HG03558 (cell line): ENCODE measurements at regions not wholly inside any gene's neighbourhood (a gene's known extent, or its start where the extent isn't known, plus 50 kb on each side); places are given as distances from the start of the nearest gene placed in this dataset.
"Not testable (repeated sequence)": the region's sequence is repeated elsewhere in the genome, so short reads cannot be mapped to it uniquely, and the experiment has no call there.

ENCODE experiments used
- ATAC-seq: cut with Tn5 transposase; IDR thresholded peaks from one replicate; pipeline ENCODE4 v1.9.1; 2021; ENCODE audit warnings: moderate number of reproducible peaks; ENCODE audit not compliant: unreplicated experiment; ENCODE audit errors: extremely low read depth

DNA sequence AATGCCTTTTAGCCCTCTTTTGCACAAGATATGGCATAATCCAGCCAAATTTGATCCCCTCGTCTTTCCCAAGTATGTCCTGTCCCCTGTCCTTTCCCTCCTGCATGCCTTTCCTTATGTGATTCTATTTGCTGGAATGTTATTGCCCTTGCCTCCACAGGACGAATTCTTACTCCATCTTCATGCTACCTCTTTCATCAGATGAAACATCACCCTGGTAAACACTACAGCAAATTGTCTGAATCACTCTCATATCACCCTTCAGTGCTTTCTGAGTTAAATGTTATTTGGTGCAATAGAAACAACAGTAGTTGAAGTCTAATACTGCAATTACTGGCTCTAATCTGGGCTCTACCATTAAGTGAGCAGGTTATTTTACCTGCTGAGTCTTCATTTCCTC is 52.2 kb upstream of the FAT1 start:
- ATAC-seq: no peak

DNA sequence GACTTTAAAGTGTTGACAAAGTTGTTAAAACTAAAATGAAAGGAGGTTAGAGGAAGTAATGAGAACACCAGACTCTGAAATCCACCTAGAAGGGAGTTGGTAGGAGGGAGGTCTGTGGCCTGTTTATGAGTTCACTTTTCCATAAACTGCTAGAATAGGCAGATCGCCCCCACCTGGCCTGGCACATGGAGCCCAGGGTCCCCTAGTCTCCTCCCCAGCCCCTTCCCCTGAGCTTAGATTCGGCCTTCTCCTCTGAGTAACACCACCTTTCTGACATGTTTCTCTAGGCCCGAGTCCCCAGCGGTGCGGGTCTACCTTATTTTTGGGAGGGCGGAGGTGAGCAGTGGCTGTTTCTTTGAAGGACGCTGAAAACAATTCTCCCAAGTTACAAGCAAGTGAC is 54.5 kb upstream of the FAT1 start:
- no peak for ATAC-seq

DNA sequence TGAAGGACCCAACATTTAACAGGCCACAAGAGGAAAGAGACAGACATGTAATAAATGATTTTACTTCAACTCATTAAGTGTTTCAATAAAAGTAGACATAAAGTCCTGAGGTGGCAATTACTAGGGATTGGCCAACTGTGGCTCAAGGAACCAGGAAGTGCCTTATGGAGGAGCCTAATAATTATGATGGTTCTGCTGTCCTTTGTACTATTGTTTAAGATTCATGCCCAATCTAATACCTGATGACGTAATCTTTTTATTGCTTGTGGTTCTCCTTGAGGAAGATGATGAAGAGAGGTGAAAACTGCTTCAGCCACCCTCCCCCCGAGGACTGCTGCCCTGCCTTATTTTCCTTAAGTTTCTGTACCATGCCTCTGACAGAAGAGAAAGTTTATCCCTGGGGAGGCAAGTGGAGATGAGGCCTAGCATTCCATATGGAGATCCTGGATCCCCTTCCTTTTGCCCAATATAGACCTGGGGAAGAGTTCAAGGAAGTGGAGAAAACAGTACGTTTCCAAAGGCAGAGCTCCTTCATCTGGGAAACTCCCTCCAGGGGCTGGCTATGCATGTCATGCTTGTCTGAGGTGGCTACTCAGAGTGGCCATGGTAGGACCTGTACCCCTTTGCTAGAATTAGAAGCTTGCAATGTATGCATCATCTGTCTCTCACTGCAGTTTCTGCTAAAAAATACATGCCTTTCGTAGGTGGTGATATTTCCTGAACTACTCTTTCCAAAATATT is 56.8 kb upstream of the FAT1 start:
- ATAC-seq: no peak

DNA sequence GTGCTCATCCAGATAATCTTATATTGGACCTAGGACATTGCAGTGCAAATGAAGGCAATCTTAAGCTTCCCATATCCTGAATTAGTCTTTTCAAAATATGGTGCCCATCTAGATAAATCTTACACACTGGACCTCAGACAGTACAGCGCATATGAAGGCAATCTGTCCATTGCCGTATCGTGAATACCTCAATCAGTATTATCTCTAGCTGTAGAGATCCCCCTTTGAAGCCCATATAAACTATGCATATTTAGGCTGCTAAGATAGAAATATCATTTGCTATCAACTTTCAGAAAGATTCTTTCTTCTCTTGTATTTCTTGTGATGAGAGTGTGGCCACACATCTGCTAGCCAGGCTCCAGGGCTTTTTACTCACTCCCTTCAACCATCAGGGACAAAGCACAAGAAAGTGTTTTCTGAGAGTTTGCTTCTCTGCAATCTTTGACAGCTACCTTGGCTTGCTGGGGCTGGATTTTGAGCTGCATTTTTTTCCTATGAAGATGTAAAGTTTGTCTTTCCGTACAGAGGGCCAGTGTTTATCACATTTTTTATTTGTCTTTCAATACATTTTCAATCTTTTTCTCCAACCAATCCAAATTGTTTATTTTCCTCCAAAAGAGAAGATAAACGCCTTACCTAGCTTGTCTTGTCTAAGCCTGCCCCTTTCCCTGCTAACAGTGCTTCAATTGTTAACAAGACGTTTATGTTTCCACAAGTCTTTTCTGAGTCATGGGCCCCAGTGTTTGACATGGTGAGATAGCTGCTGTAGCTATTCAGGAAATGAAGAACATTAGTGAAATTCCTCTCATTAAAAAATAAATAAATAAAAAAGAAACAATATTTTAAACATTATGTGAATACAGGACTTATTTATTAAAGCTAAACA is 57.6 kb upstream of the FAT1 start:
- ATAC-seq: no peak

DNA sequence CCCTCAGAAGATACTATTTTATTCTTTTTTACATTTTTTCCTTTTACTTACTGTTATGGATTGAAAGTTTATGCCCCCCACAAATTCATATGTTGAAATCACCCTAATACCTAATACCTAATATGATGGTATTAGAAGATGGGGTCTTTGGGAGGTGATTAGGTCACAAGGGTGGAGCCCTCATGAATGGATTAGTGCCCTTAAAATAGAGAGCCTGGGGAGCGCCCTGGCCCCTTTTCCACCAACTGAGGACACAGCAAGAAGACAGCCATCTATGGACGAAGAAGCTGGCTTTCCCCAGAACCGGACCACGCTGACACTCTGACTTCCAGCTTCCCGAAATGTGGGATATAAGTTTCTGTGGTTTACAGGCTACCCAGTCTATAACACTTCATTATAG is 58.6 kb upstream of the FAT1 start:
- no peak for ATAC-seq

DNA sequence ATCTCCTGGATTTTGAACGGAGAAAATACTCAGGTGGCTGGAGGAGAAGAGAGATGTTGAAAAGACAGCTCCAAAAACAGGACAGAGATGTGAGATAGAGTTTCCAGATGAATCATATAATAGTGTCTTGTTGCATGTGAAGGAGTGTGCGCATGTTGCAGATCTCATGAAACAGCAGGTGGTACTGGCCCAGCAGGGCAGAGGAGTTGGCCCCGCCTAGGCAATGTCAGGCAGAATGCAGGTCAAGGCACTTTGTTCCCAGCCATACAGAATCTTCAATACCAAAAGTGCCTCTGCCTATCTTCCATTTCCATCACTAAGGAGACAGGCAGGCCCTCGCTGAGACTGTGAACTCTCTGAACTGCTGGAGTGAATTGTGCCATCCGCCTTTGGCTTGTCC is 63.9 kb upstream of the FAT1 start:
- no peak for ATAC-seq

DNA sequence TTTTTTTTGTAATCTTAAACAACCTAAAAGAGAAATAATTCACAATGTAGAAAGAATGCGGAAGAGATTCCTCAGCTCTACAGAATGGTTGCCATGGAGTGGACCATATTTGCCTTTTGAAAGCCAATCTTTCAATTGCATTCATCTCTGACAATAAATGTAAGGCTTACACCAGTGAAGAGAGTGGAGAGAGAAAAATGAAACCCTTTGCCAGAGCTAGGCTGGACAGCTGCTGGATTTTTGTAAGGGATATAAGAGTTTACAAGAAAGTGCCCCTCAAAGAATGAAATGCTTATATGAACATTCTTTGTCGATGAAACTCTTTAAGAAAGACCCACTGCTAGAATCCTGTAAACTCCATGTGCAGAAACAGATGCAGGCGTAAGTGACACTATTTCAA is 66.0 kb upstream of the FAT1 start:
- ATAC-seq: no peak

DNA sequence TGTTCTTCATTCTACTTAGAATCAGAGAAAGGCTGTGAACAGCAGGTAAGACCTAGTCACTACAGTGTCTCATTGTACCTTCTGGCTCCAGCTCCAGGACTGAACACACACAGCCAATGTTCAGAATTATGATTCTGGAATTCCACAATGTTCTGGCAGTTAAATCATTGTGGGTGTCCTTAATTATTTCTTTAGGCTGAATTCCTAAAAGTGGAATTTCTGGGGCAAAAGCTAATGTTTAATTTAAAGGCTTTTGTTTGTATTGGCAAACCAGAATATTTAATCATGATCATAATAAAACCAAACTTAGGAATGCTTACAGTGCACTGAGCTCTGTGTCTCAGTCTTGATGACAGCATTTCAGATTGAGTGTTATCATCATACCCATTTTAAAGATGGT is 67.0 kb upstream of the FAT1 start:
- no peak for ATAC-seq

DNA sequence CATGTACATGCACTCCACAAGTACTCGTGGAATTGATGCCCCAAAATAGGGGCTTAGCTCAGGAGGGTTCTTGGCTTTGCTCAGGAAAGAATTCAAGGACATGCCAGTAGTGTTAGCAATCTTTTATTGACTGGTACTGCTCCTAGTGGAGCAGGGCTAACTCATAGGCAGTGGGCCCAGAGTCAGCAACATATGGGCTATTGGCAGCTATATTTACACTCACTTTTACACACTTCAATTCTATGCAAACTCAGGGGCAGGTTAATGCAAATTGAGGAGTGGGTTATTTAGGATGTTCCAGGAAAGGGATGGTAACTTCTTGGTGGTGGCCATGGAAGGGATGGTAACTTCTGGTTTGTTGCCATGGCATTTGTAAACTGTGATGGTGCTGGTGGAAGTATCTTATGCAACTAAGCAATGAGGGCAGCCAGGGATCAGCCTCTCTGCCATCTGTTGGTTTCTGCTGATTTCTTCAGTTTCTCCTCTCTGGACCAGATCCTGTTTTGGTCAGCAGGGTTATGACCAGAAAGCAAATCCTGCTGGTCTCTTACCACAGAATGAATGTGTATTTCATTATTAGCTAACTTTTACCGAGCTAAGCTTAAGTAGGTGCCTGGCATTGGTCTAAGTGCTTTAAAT is 69.2 kb upstream of the FAT1 start:
- ATAC-seq: no peak

DNA sequence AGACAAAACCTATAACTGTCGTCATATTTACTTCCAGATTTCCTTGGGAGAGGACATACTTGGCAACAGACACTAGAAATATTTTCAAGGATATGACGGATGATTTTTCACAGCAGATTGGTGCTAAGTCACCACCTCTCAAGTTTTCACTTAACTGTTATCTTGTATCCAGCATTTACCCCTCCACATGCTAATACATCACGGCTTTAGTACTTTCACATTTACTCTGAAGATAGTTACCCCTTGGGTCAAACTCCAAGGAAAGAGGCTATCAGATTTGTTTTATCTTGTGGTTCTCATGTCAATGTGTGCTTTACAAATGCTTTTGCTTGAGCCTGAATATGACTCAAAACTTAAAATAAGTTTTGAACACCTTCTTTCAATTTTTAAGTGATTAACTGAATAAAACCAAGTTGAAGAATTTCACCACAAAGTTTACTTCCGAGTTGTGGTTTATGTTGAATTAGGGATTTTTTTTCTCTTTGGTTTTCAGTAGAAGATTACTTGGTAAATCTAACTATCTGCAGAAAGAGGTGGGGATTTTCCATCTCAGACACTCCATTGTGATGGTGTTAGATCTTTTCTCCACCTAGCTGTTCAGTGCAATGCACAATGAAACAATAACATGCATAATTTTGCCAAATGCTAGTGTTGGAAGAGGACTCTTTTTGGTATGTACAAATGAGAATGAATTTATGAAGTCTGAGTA is 75.4 kb upstream of the FAT1 start:
- no peak for ATAC-seq

DNA sequence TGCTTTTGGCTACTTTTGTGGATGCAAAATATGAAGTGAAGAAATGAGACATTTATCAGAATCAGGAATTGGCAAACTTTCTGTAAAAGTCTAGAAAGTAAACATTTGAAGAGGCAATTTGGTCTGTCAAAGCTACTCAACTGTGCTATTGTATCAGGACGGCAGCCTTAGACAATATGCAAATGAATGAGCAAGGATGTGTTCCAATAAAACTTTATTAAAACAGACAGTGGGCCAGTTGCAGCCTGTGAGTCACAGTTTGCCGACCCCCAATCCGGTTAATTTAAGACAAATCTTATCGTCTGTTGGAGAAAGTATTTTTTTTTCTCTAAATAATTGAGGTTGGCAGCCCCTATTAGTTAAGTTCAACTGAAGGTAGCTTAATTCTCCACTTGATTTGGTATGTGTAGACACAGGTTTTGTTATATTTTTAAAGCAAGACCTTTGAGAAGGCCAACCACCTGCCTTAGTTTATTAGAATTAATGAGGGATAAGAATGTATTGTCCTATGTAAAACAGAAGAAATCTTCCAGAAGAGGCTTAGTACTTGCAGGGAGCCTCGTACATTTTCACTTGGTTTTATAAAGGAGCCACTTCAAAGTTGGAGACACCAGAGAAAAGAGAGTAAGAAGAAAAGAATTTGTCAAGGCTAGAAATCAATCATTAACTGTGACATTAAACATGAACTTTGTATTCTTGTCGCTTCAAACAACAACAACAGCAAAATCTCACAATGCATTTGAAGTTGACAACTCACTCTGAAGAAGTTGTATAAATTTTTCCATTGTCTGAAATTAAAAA is 81.6 kb upstream of the FAT1 start:
- no peak for ATAC-seq

DNA sequence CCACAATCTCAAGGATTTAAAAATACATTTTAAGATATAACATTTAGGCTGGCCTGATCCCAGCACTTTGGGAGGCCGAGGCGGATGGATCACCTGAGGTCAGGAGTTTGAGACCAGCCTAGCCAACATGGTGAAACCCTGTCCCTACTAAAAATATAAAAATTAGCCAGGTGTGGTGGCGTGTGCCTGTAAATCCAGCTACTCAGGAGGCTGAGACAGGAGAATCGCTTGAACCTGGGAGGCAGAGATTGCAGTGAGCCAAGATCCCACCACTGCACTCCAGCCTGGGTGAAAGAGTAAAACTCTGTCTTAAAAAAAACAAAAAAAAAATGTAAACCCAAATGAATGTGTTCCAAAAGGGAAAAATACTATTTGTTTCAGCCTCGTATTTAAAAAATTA is 82.3 kb upstream of the FAT1 start:
- ATAC-seq: not testable (repeated sequence)

DNA sequence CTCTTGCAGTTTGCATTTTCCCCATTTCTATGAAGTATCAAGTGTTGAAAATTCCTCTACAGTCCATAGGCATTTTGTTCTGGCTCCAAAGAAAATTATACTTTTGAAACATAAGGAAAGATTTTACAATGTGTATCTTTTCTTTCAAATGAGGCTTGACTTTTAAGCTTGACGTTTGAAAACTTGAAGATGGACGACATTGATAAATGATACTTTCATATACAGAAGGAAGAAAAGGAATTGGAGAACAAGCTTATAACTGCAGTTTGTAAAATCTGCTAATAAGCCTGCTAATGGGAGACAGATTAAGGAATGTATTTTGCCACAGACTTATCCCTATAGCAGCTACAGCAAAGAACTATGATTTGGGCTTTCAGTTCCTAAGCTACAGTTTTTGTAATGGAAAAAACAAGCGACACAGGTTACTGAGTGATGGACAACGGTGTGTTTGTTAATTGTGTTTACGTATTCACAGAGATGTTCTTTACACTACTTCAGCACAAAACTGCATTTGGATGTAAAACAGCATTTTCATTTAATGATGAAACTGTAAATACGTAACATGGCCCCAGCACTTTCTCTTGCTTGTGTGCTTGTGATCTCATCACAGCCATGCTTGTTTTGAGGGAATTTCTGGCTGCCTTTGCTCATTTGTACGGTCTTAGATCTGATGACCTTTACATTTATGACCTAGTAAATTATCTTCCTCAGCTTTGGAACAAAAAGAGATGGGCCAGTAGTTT is 83.2 kb upstream of the FAT1 start:
- no peak for ATAC-seq

DNA sequence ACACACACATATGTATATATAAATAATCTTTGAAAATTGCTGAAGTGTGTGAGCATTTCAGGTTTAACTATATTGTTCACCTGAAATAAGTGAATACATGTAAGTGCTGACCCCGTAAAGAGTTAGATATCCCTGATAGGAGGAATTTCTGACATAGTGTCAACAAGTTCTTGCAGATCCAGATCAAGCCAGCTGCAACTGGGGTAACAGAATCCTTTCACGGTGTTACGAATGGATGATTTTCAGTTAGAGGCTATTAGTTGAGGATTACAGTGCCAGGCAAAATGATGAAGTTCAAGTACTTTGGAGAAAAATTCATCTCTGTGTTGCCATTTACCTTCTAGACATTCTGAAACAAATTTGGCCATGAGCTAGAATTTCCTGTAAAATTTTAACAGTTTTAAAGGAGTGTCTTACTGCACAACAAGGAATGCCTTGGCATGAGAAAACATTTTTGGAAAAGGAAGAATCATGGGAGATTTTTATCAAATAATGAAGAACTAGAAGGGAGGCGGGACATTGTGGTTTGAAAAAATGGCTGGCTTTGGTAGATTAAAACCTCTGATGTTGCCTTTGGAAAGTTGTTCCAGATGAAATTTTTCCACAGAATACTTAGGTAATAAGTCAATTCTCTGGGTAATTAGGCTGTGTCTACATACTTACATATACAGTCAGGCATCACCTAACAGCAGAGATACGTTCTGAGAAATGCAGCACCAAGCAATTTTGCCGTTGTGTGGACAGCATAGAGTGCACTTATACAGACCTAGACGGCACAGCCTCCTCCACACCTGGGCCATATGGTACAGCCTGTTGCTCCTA is 84.4 kb upstream of the FAT1 start:
- no peak for ATAC-seq

DNA sequence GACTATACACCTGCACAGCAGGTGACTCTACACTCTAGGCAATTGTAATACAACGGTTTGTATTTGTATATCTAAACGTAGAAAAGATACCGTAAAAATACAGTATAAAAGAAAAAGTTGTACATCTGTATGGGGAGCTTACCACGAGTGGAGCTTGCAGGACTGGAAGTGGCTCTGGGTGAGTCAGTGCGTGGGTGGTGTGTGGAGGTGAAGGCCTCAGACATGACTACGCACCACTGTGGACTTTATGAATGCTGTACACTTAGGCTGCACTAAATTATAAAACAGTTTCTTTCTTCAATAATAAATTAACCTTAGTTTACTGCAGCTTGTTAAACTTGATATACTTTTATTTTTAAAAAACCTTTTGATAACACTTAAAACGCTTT is 85.0 kb upstream of the FAT1 start:
- no peak for ATAC-seq

DNA sequence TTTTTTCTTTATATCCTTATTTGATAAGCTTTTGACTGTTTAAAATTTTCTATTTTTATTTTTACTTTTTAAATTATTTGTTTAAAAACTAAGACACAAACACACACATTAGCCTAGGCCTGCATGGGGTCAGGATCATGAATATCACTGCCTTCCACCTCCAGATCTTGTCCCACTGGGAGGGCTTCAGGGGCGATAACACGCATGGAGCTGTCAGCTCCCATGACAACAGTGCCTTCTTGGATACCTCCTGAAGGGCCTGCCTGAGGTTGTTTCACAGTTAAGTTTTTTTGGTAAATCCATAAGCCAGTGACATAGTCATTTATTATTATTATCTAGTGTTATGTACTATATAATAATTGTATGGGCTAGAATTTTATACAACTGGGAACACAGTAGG is 85.4 kb upstream of the FAT1 start:
- no peak for ATAC-seq

DNA sequence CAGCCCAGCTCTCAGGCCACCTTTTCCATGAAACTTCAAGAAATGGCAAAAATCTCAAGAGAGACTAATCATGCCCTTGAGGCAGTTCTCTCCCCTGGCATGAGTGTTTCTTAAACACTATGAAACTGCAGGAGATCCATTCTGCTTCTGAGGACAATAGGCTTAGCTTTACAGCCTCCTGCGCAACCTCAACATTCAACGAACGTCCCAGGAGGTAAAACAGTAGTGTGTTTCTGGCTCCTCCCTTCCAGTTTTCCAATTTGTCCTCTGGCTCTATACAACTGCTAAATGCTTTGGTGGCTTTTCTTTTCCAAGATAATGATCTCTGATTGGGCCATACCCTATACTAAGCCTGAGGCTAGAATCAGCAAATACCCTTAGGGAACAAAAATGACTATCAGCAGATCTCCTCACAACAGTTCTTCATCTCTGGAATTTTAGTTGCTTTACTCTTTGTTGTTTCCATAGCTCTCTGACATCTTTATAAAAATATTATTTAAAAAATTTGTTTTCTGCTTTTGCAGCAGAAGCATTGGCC is 87.0 kb upstream of the FAT1 start:
- no peak for ATAC-seq

DNA sequence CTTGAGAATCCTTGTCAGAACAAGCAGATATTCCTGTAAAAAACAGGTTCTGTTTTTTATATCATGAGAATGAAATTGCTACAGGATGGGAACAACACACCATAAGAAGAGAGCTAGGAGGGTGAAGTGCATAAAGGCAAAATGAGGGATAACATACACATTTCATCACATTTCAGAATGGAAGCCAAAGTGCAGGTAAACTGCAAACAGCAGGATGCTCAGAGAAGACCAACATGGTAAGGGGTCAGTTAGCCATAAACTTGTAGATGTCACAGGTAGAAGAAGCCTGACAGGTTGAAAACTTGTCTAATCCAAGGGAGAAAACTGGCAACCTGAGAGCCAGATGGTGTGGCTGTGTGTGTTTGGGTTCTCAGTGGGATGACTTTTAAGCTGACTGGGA is 88.9 kb upstream of the FAT1 start:
- ATAC-seq: no peak
